ENCODE measurements at regions not wholly inside any gene's neighbourhood (a gene's known extent, or its start where the extent isn't known, plus 50 kb on each side); places are given as distances from the start of the nearest gene placed in this dataset.
A peak's percentile ranks its signal among the peaks of the same experiment; 100 is the strongest.
"Not testable (repeated sequence)": the region's sequence is repeated elsewhere in the genome, so short reads cannot be mapped to it uniquely, and the experiment has no call there.

GRCh38 chr20:41783423-41784208, 165.4 kb upstream of the CHD6 start:
- DNase-seq = no peak

GRCh38 chr20:41782730-41783406, 164.7 kb upstream of the CHD6 start:
- no peak for DNase-seq

GRCh38 chr20:41782255-41782654, 164.1 kb upstream of the CHD6 start:
- no peak for DNase-seq

- DNase-seq = no peak
Observed at GRCh38 chr20:41776421-41776820, 158.2 kb upstream of the CHD6 start.

GRCh38 chr20:41774291-41774690, 156.1 kb upstream of the CHD6 start:
- no peak for DNase-seq

- no peak for DNase-seq
Observed at GRCh38 chr20:41770965-41771364, 152.8 kb upstream of the CHD6 start.

- no peak for DNase-seq
Observed at GRCh38 chr20:41770427-41770826, 152.2 kb upstream of the CHD6 start.

GRCh38 chr20:41769592-41770018, 151.4 kb upstream of the CHD6 start:
- DNase-seq = no peak

- DNase-seq = no peak
Observed at GRCh38 chr20:41750137-41750536, 132.0 kb upstream of the CHD6 start.

GRCh38 chr20:41748756-41749582, 130.8 kb upstream of the CHD6 start:
- DNase-seq = no peak

GRCh38 chr20:41748051-41748450, 129.9 kb upstream of the CHD6 start:
- no peak for DNase-seq

- DNase-seq = no peak
Observed at GRCh38 chr20:41747226-41747625, 129.0 kb upstream of the CHD6 start.

GRCh38 chr20:41746635-41747034, 128.5 kb upstream of the CHD6 start:
- no peak for DNase-seq

- DNase-seq = no peak
Observed at GRCh38 chr20:41738604-41739206, 120.5 kb upstream of the CHD6 start.

GRCh38 chr20:41735949-41736348, 117.8 kb upstream of the CHD6 start:
- no peak for DNase-seq

GRCh38 chr20:41734506-41734945, 116.3 kb upstream of the CHD6 start:
- peak; percentile 10 for DNase-seq

GRCh38 chr20:41733151-41733550, 115.0 kb upstream of the CHD6 start:
- DNase-seq = no peak

GRCh38 chr20:41731198-41731597, 113.0 kb upstream of the CHD6 start:
- DNase-seq = not testable (repeated sequence)

GRCh38 chr20:41727681-41728080, 109.5 kb upstream of the CHD6 start:
- DNase-seq = not testable (repeated sequence)

- DNase-seq = no peak
Observed at GRCh38 chr20:41726727-41727126, 108.5 kb upstream of the CHD6 start.

- DNase-seq = no peak
Observed at GRCh38 chr20:41719151-41719550, 101.0 kb upstream of the CHD6 start.

- no peak for DNase-seq
Observed at GRCh38 chr20:41717483-41717882, 99.3 kb upstream of the CHD6 start.

GRCh38 chr20:41716911-41717310, 98.7 kb upstream of the CHD6 start:
- no peak for DNase-seq
